G401 (cell line): ENCODE measurements at regions not wholly inside any gene's neighbourhood (a gene's known extent, or its start where the extent isn't known, plus 50 kb on each side); places are given as distances from the start of the nearest gene placed in this dataset.

Experiments used
- DNase-seq: peaks from one replicate; pipeline ENCODE4 v3.0.0-alpha.2; 2015; ENCODE audit warnings: low spot score
- in situ Hi-C: cut with HindIII; loops from 2 replicates; pipeline ENCODE4 v1.10.0; 2016; ENCODE audit warnings: low sequenced_read_pairs, mixed read lengths

GRCh38 chr3:82038556-82038955 is 277.1 kb upstream of the GBE1 start:
- DNase-seq, result no peak
- in situ Hi-C loops, result no loop called here

GRCh38 chr3:82033186-82033585 is 271.7 kb upstream of the GBE1 start:
- DNase-seq, result peak; percentile 80
- in situ Hi-C loops, result no loop called here

GRCh38 chr3:82031596-82031995 is 270.2 kb upstream of the GBE1 start:
- peak; percentile 60 for DNase-seq
- in situ Hi-C loops, result no loop called here

GRCh38 chr3:82030916-82031315 is 269.5 kb upstream of the GBE1 start:
- in situ Hi-C loops, result no loop called here
- DNase-seq, result peak; percentile 90

GRCh38 chr3:82022836-82023235 is 261.4 kb upstream of the GBE1 start:
- no peak for DNase-seq
- in situ Hi-C loops, result no loop called here

GRCh38 chr3:82020282-82020681 is 258.8 kb upstream of the GBE1 start:
- DNase-seq, result no peak

GRCh38 chr3:82015241-82015640 is 253.8 kb upstream of the GBE1 start:
- in situ Hi-C loops, result no loop called here
- no peak for DNase-seq

More at GRCh38 chr3:82020282-82020681, 258.8 kb upstream of the GBE1 start:
- in situ Hi-C loops, result no loop called here

GRCh38 chr3:82012775-82013174 is 251.3 kb upstream of the GBE1 start:
- in situ Hi-C loops, result no loop called here
- DNase-seq, result no peak

GRCh38 chr3:82011336-82011735 is 249.9 kb upstream of the GBE1 start:
- in situ Hi-C loops, result no loop called here
- DNase-seq, result no peak

GRCh38 chr3:82005266-82005665 is 243.8 kb upstream of the GBE1 start:
- DNase-seq, result no peak
- in situ Hi-C loops, result no loop called here

GRCh38 chr3:82004266-82004665 is 242.8 kb upstream of the GBE1 start:
- in situ Hi-C loops, result no loop called here
- no peak for DNase-seq

- DNase-seq, result peak; percentile 13
- in situ Hi-C loops, result no loop called here
Observed at GRCh38 chr3:82002986-82003642, 241.7 kb upstream of the GBE1 start.

- peak; percentile 10 for DNase-seq
- in situ Hi-C loops, result no loop called here
Observed at GRCh38 chr3:82002491-82002890, 241.0 kb upstream of the GBE1 start.

GRCh38 chr3:82001276-82001923 is 240.0 kb upstream of the GBE1 start:
- in situ Hi-C loops, result no loop called here
- DNase-seq, result peak; percentile 60

- peak; percentile 90 for DNase-seq
- in situ Hi-C loops, result no loop called here
Observed at GRCh38 chr3:82000773-82001172, 239.3 kb upstream of the GBE1 start.

GRCh38 chr3:82000350-82000749 is 238.9 kb upstream of the GBE1 start:
- no peak for DNase-seq
- in situ Hi-C loops, result no loop called here

- DNase-seq, result no peak
- in situ Hi-C loops, result no loop called here
Observed at GRCh38 chr3:81998907-81999306, 237.5 kb upstream of the GBE1 start.

GRCh38 chr3:81998139-81998755 is 236.8 kb upstream of the GBE1 start:
- in situ Hi-C loops, result no loop called here
- DNase-seq, result peak; percentile 84

- DNase-seq, result no peak
- in situ Hi-C loops, result no loop called here
Observed at GRCh38 chr3:81997390-81997789, 235.9 kb upstream of the GBE1 start.

GRCh38 chr3:81995329-81995728 is 233.9 kb upstream of the GBE1 start:
- no peak for DNase-seq
- in situ Hi-C loops, result no loop called here

- in situ Hi-C loops, result no loop called here
- DNase-seq, result no peak
Observed at GRCh38 chr3:81989758-81990157, 228.3 kb upstream of the GBE1 start.
